K562 (cell line): ENCODE measurements at regions not wholly inside any gene's neighbourhood (a gene's known extent, or its start where the extent isn't known, plus 50 kb on each side); places are given as distances from the start of the nearest gene placed in this dataset.

ENCODE experiments used
- ADNP ChIP-seq: fragments of 200-800 bp; sonication (Bioruptor generic); IDR thresholded peaks from 2 replicates; pipeline ENCODE4 v1.6.1; 2016; ENCODE audit warnings: missing genetic modification characterization, missing compliant biosample characterization
- ARNT ChIP-seq, 2 experiments: fragments of 450-650 bp; IDR thresholded peaks; 2 replicates each; pipeline ENCODE4 v1.6.1; 2016; ENCODE audit warnings: mild to moderate bottlenecking in 1 of 2
- CTCF ChIP-seq, 3 experiments: IDR thresholded peaks in 2 of 3; conservative IDR thresholded peaks in 1 of 3; 2 replicates each; pipeline ENCODE4 v1.5.1; 2011 to 2012; ENCODE audit warnings: low read length in 3 of 3, mild to moderate bottlenecking in 3 of 3, control low read depth in 2 of 3, improper control_type of control experiment in 1 of 3, inconsistent platforms in 1 of 3, low read depth in 1 of 3, mixed read lengths in 1 of 3, moderate library complexity in 1 of 3; ENCODE audit not compliant: insufficient read depth in 2 of 3
- ESRRA ChIP-seq: fragments of 450-650 bp; IDR thresholded peaks from 2 replicates; pipeline ENCODE4 v1.6.1; 2014; ENCODE audit warnings: low read depth, mild to moderate bottlenecking, moderate library complexity, borderline replicate concordance
- FOXJ3 ChIP-seq: sonication (generic); formaldehyde crosslinking; IDR thresholded peaks from 2 replicates; pipeline ENCODE4 v1.4.0; 2020; ENCODE audit warnings: mild to moderate bottlenecking, missing genetic modification reagents
- FOXM1 ChIP-seq, 2 experiments: fragments of 450-650 bp in 1 of 2; sonication (generic) in 1 of 2; formaldehyde crosslinking in 1 of 2; IDR thresholded peaks; 2 replicates each; pipeline versions ENCODE4 v1.6.1 to v1.9.0; 2017 to 2022; ENCODE audit warnings: low read depth in 2 of 2, mild to moderate bottlenecking in 2 of 2, missing genetic modification reagents in 1 of 2, moderate library complexity in 1 of 2
- HNRNPL ChIP-seq: fragments of 200-400 bp; formaldehyde crosslinking; IDR thresholded peaks from 2 replicates; pipeline ENCODE4 v1.6.1; 2017; ENCODE audit warnings: low read depth, mild to moderate bottlenecking, low read length
- MAX ChIP-seq: sonication (generic); formaldehyde crosslinking; IDR thresholded peaks from 2 replicates; pipeline ENCODE4 v1.9.0; 2022; ENCODE audit warnings: mild to moderate bottlenecking, missing genetic modification reagents
- POLR2AphosphoS5 ChIP-seq: IDR thresholded peaks from 2 replicates; pipeline ENCODE4 v1.6.1; 2011; ENCODE audit warnings: mild to moderate bottlenecking, low read depth, low read length, moderate library complexity; ENCODE audit not compliant: control insufficient read depth, insufficient read depth
- POLR3G ChIP-seq: IDR thresholded peaks from 2 replicates; pipeline ENCODE4 v1.6.1; 2011; ENCODE audit not compliant: insufficient read length, insufficient replicate concordance; ENCODE audit errors: extremely low read depth
- YY1 ChIP-seq, 3 experiments: IDR thresholded peaks; 2 replicates each; pipeline ENCODE4 v1.6.1; 2011; ENCODE audit warnings: low read length in 2 of 3, mild to moderate bottlenecking in 2 of 3, moderate library complexity in 2 of 3, borderline replicate concordance in 1 of 3, control low read depth in 1 of 3, low read depth in 1 of 3; ENCODE audit not compliant: insufficient read depth in 3 of 3, insufficient replicate concordance in 2 of 3, control insufficient read depth in 1 of 3, insufficient read length in 1 of 3; ENCODE audit errors: extremely low read depth in 1 of 3

GRCh38 chr10:24113901-24114300 lies 95.0 kb upstream of the KIAA1217 start:
- no peak for TF ChIP-seq HNRNPL
- TF ChIP-seq FOXM1 (IDR thresholded peaks at IDR 0.05; ENCODE audit: low read depth), result no peak
- no peak for TF ChIP-seq FOXM1 (CRISPR knock-in tag; IDR thresholded peaks at IDR 0.05; ENCODE audit: low read depth)
- no peak for TF ChIP-seq ESRRA
- no peak for TF ChIP-seq ARNT (IDR thresholded peaks at IDR 0.05)
- TF ChIP-seq MAX, result no peak
- no peak for TF ChIP-seq POLR2AphosphoS5
- TF ChIP-seq FOXJ3 (CRISPR knock-in tag), result no peak
- TF ChIP-seq YY1 (IDR thresholded peaks at IDR 0.05; ENCODE audit: borderline replicate concordance in 1 of 3, control insufficient read depth in 1 of 3, extremely low read depth in 1 of 3, insufficient read depth in 3 of 3, insufficient read length in 1 of 3, insufficient replicate concordance in 2 of 3, low read depth in 1 of 3, low read length in 2 of 3), result no peak
- no peak for TF ChIP-seq ADNP (tag)
- TF ChIP-seq CTCF (IDR thresholded peaks at IDR 0.05 in 2 of 3, conservative IDR thresholded peaks at IDR 0.05 in 1 of 3; ENCODE audit: insufficient read depth in 2 of 3, low read depth in 1 of 3, low read length in 3 of 3), result no peak
- no peak for TF ChIP-seq POLR3G
